Activated CD8-positive, alpha-beta memory T cell treated with anti-CD3 and anti-CD28 coated beads, Interleukin-2, amount 50 U/mL, for 24 hours (primary cell): ENCODE measurements at regions not wholly inside any gene's neighbourhood (a gene's known extent, or its start where the extent isn't known, plus 50 kb on each side); places are given as distances from the start of the nearest gene placed in this dataset.

Source experiments
- DNase-seq: peaks from one replicate; pipeline ENCODE4 v3.0.0-alpha.2; 2020; ENCODE audit errors: extremely low read depth

- DNase-seq = no peak
Measured at GRCh38 chr6:21811484-21811883, 217.9 kb downstream of the SOX4 start.

- no peak for DNase-seq
Measured at GRCh38 chr6:21816231-21816630, 222.7 kb downstream of the SOX4 start.

GRCh38 chr6:21820442-21820841 lies 226.9 kb downstream of the SOX4 start:
- DNase-seq = no peak

GRCh38 chr6:21823371-21823770 lies 229.8 kb downstream of the SOX4 start:
- no peak for DNase-seq

GRCh38 chr6:21824431-21825177 lies 231.1 kb downstream of the SOX4 start:
- DNase-seq = no peak

GRCh38 chr6:21826023-21826422 lies 232.5 kb downstream of the SOX4 start:
- DNase-seq = no peak

GRCh38 chr6:21826904-21827303 lies 233.4 kb downstream of the SOX4 start:
- DNase-seq = no peak

- DNase-seq = no peak
Measured at GRCh38 chr6:21827425-21828202, 234.1 kb downstream of the SOX4 start.

GRCh38 chr6:21828704-21829103 lies 235.2 kb downstream of the SOX4 start:
- DNase-seq = no peak

- no peak for DNase-seq
Measured at GRCh38 chr6:21829126-21829525, 235.6 kb downstream of the SOX4 start.

- no peak for DNase-seq
Measured at GRCh38 chr6:21831521-21832291, 238.2 kb downstream of the SOX4 start.

- no peak for DNase-seq
Measured at GRCh38 chr6:21836277-21836676, 242.7 kb downstream of the SOX4 start.

- no peak for DNase-seq
Measured at GRCh38 chr6:21836772-21837425, 243.3 kb downstream of the SOX4 start.

GRCh38 chr6:21840428-21840827 lies 246.9 kb downstream of the SOX4 start:
- DNase-seq = no peak

GRCh38 chr6:21842875-21843645 lies 249.5 kb downstream of the SOX4 start:
- DNase-seq = no peak

GRCh38 chr6:21844120-21844917 lies 250.8 kb downstream of the SOX4 start:
- DNase-seq = no peak

GRCh38 chr6:21845018-21845417 lies 251.5 kb downstream of the SOX4 start:
- no peak for DNase-seq

- DNase-seq = no peak
Measured at GRCh38 chr6:21845439-21846140, 252.0 kb downstream of the SOX4 start.

GRCh38 chr6:21846541-21847451 lies 253.2 kb downstream of the SOX4 start:
- DNase-seq = no peak
